Neuronal stem cell (in vitro differentiated cells): ENCODE measurements at regions not wholly inside any gene's neighbourhood (a gene's known extent, or its start where the extent isn't known, plus 50 kb on each side); places are given as distances from the start of the nearest gene placed in this dataset.

Source experiments
- DNase-seq: peaks from one replicate; pipeline ENCODE4 v3.0.0-alpha.2; 2013; ENCODE audit warnings: low spot score
- H2AFZ ChIP-seq: one replicate; pipeline ENCODE4 v1.6.1; 2013; ENCODE audit warnings: mild to moderate bottlenecking, low read length, inconsistent platforms
- H2AK5ac ChIP-seq: 2 replicates; pipeline ENCODE4 v1.6.1; 2013; ENCODE audit warnings: low read depth, mild to moderate bottlenecking, inconsistent platforms, low read length, moderate library complexity, mixed read lengths
- H2BK120ac ChIP-seq: 2 replicates; pipeline ENCODE4 v1.6.1; 2013; ENCODE audit warnings: low read depth, mild to moderate bottlenecking, inconsistent platforms, low read length, moderate library complexity, mixed read lengths
- H2BK12ac ChIP-seq: one replicate; pipeline ENCODE4 v1.6.1; 2013; ENCODE audit warnings: low read length, inconsistent platforms
- H2BK15ac ChIP-seq: 2 replicates; pipeline ENCODE4 v1.6.1; 2013; ENCODE audit warnings: mild to moderate bottlenecking, low read length, inconsistent platforms, mixed read lengths
- H2BK5ac ChIP-seq: one replicate; pipeline ENCODE4 v1.6.1; 2013; ENCODE audit warnings: inconsistent platforms, mild to moderate bottlenecking, low read length, moderate library complexity
- H3K14ac ChIP-seq: one replicate; pipeline ENCODE4 v1.6.1; 2013; ENCODE audit warnings: low read length, inconsistent platforms
- H3K18ac ChIP-seq: 2 replicates; pipeline ENCODE4 v1.6.1; 2013; ENCODE audit warnings: low read length, inconsistent platforms
- H3K23ac ChIP-seq: 2 replicates; pipeline ENCODE4 v1.6.1; 2013; ENCODE audit warnings: low read depth, mild to moderate bottlenecking, mixed read lengths, low read length, inconsistent platforms; ENCODE audit not compliant: poor library complexity
- H3K27ac ChIP-seq: replicated peaks from 3 replicates; pipeline ENCODE4 v1.5.1; 2013; ENCODE audit warnings: low read length, inconsistent platforms
- H3K27me3 ChIP-seq, 3 experiments: 2 replicates each; pipeline ENCODE4 v1.6.1; 2013; ENCODE audit warnings: low read length in 3 of 3, mild to moderate bottlenecking in 2 of 3, inconsistent platforms in 1 of 3, low read depth in 1 of 3, mixed read lengths in 1 of 3, moderate library complexity in 1 of 3; ENCODE audit not compliant: control insufficient read depth in 3 of 3, insufficient read depth in 3 of 3
- H3K36me3 ChIP-seq, 2 donors: replicated peaks in 1 of 2; 2 replicates each; pipeline ENCODE4 v1.6.1; 2013; ENCODE audit warnings: low read length in 2 of 2; ENCODE audit not compliant: control insufficient read depth in 2 of 2, insufficient read depth in 2 of 2
- H3K4ac ChIP-seq: 2 replicates; pipeline ENCODE4 v1.6.1; 2013; ENCODE audit warnings: inconsistent platforms, mild to moderate bottlenecking, low read length, moderate library complexity
- H3K4me1 ChIP-seq, 2 donors: 1 replicate in 1 of 2; 2 replicates in 1 of 2; pipeline ENCODE4 v1.6.1; 2013; ENCODE audit warnings: low read length in 2 of 2, low read depth in 1 of 2; ENCODE audit not compliant: control insufficient read depth in 2 of 2, insufficient read depth in 1 of 2
- H3K4me2 ChIP-seq: one replicate; pipeline ENCODE4 v1.6.1; 2013; ENCODE audit warnings: mild to moderate bottlenecking, low read length, inconsistent platforms; ENCODE audit not compliant: insufficient read depth, poor library complexity, severe bottlenecking
- H3K4me3 ChIP-seq, 2 donors: 2 replicates each; pipeline ENCODE4 v1.5.1; 2013; ENCODE audit warnings: low read length in 2 of 2, mild to moderate bottlenecking in 2 of 2, inconsistent platforms in 1 of 2, moderate library complexity in 1 of 2
- H3K79me1 ChIP-seq: one replicate; pipeline ENCODE4 v1.6.1; 2013; ENCODE audit warnings: low read depth, mild to moderate bottlenecking, inconsistent platforms, low read length, moderate library complexity
- H3K9ac ChIP-seq: one replicate; pipeline ENCODE4 v1.6.1; 2013; ENCODE audit warnings: mild to moderate bottlenecking, low read depth, low read length, inconsistent platforms; ENCODE audit not compliant: poor library complexity
- H3K9me3 ChIP-seq, 2 donors: replicated peaks in 1 of 2; 2 replicates each; pipeline versions ENCODE3 to v1.6.1; 2013; ENCODE audit warnings: low read length in 2 of 2, mild to moderate bottlenecking in 2 of 2, inconsistent platforms in 1 of 2, low read depth in 1 of 2, mixed read lengths in 1 of 2, moderate library complexity in 1 of 2; ENCODE audit not compliant: control insufficient read depth in 2 of 2, insufficient read depth in 1 of 2
- H4K8ac ChIP-seq: one replicate; pipeline ENCODE4 v1.6.1; 2013; ENCODE audit warnings: low read depth, mild to moderate bottlenecking, inconsistent platforms, low read length, moderate library complexity
- H4K91ac ChIP-seq: one replicate; pipeline ENCODE4 v1.6.1; 2013; ENCODE audit warnings: low read length, low read depth, mild to moderate bottlenecking, inconsistent platforms; ENCODE audit not compliant: poor library complexity
- WGBS, 2 donors: extraction: QIAGEN DNeasy Blood & Tissue Kit; methylation state at CpG; one replicate each; pipeline ENCODE4 v1.1.7; 2013; ENCODE audit warnings: missing lambda C conversion rate in 2 of 2, mixed read lengths in 1 of 2; ENCODE audit not compliant: insufficient read length in 2 of 2, insufficient replicate concordance in 1 of 2; ENCODE audit errors: extremely low coverage in 2 of 2; 5-methylcytosine and 5-hydroxymethylcytosine counted together

GRCh38 chr9:13898957-13899356, 415.0 kb downstream of the NFIB start:
- no peaks in the 10 kb centered on the region for H3K79me1 ChIP-seq
- H3K18ac ChIP-seq, result no peak overlapping the region
- no peak overlapping the region for H2BK120ac ChIP-seq
- H3K4me1 ChIP-seq, result peaks cover 2 to 26% of the 10 kb centered on the region in 2 donors
- no peak overlapping the region for H3K23ac ChIP-seq
- no peak overlapping the region for H3K4ac ChIP-seq
- peak overlapping the region; percentile 9 for H2AFZ ChIP-seq
- no peak overlapping the region for H3K4me2 ChIP-seq
- no peaks in the 10 kb centered on the region for H3K9me3 ChIP-seq
- H4K91ac ChIP-seq, result no peak overlapping the region
- H3K36me3 ChIP-seq, result no peaks in the 10 kb centered on the region
- H3K14ac ChIP-seq, result no peak overlapping the region
- H2BK12ac ChIP-seq, result no peak overlapping the region
- no peak overlapping the region for H2BK15ac ChIP-seq
- no peak overlapping the region for H4K8ac ChIP-seq
- no peak overlapping the region for H2AK5ac ChIP-seq
- no peak overlapping the region for H2BK5ac ChIP-seq
- WGBS, 2 donors, result no CpG with 5 or more reads among the region's 2 CpGs
- DNase-seq, result no peak
- H3K4me3 ChIP-seq, result no peak overlapping the region
- H3K9ac ChIP-seq, result no peak overlapping the region
- H3K27ac ChIP-seq, result no peak overlapping the region
- H3K27me3 ChIP-seq, result no peaks in the 10 kb centered on the region

GRCh38 chr9:13896922-13897835, 416.8 kb downstream of the NFIB start:
- Histone ChIP-seq H3K18ac (no peak overlapping the region), H3K27me3 (no peaks in the 10 kb centered on the region), H2BK5ac (no peak overlapping the region), H3K9me3 (no peaks in the 10 kb centered on the region), H3K4me2 (no peak overlapping the region), H3K36me3 (no peaks in the 10 kb centered on the region), H3K27ac (no peak overlapping the region), H3K14ac (no peak overlapping the region), H2AFZ (no peak overlapping the region), H4K8ac (no peak overlapping the region), H3K9ac (no peak overlapping the region), H2BK120ac (no peak overlapping the region), H3K79me1 (no peaks in the 10 kb centered on the region), H2BK15ac (no peak overlapping the region), H2BK12ac (no peak overlapping the region), H3K23ac (no peak overlapping the region), H3K4ac (no peak overlapping the region), H3K4me1 (peaks cover 2 to 26% of the 10 kb centered on the region in 2 donors), H2AK5ac (no peak overlapping the region), H3K4me3 (no peak overlapping the region), H4K91ac (no peak overlapping the region)
- no peak for DNase-seq
- no CpG with 5 or more reads among the region's 8 CpGs for WGBS, 2 donors

DNA sequence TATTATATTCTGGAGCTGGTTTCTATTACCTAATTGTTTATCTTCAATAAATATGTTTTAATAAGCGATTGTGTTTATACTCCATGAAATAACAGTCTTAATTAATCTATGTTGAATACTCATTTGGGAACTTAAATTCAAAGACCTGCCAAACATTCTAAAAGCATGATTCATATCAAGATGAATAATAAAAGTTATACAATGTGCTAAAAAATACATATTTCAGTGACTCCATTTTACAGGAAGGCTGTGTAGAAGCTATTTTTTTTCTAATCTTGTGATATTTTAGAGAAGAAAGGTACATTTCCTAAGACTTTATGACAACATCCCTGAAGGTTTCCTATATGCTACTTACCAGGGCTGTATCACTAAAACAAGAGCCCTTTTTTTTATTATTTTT, 417.9 kb downstream of the NFIB start:
- Histone ChIP-seq H3K36me3 (no peaks in the 10 kb centered on the region), H2BK12ac (no peak overlapping the region), H4K8ac (no peak overlapping the region), H3K4me2 (no peak overlapping the region), H3K27me3 (no peaks in the 10 kb centered on the region), H2BK15ac (no peak overlapping the region), H4K91ac (no peak overlapping the region), H2BK120ac (no peak overlapping the region), H2BK5ac (no peak overlapping the region), H3K18ac (no peak overlapping the region), H3K23ac (no peak overlapping the region), H3K4me1 (peaks cover 2 to 25% of the 10 kb centered on the region in 2 donors), H3K14ac (no peak overlapping the region), H2AK5ac (no peak overlapping the region), H3K4ac (no peak overlapping the region), H3K79me1 (no peaks in the 10 kb centered on the region), H3K9ac (no peak overlapping the region), H3K9me3 (no peaks in the 10 kb centered on the region), H2AFZ (no peak overlapping the region), H3K27ac (no peak overlapping the region), H3K4me3 (no peak overlapping the region)
- DNase-seq, result no peak
- no CpG with 5 or more reads among the region's 1 CpG for WGBS, 2 donors

DNA sequence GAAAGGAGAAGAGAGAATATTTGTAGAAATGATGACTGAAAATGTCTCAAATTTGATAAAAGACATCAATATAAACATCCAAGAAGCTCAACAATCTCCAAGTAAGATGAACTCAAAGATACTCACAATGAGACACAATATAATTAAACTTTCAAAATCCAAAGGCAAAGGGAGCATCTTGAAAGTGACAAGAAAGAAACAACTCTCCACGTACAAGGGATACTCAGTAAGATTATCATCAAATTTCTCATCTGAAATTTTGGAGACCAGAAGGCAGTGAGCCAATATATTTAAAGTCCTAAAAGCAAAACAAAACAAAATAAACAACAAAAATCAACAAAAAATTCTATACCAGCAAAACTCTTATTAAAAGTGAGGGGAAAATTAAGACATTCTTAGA, 428.7 kb downstream of the NFIB start:
- Histone ChIP-seq H4K8ac (no peak overlapping the region), H4K91ac (no peak overlapping the region), H3K36me3 (no peaks in the 10 kb centered on the region), H3K9me3 (peaks cover 0 to 15% of the 10 kb centered on the region in 2 donors), H3K79me1 (no peaks in the 10 kb centered on the region), H3K4me1 (no peaks in the 10 kb centered on the region), H3K27ac (no peak overlapping the region), H3K14ac (no peak overlapping the region), H3K4me3 (no peak overlapping the region), H2BK5ac (no peak overlapping the region), H3K9ac (no peak overlapping the region), H3K18ac (no peak overlapping the region), H3K4ac (no peak overlapping the region), H2BK12ac (no peak overlapping the region), H2AFZ (no peak overlapping the region), H3K23ac (no peak overlapping the region), H3K4me2 (no peak overlapping the region), H2AK5ac (no peak overlapping the region), H3K27me3 (no peaks in the 10 kb centered on the region), H2BK120ac (no peak overlapping the region), H2BK15ac (no peak overlapping the region)
- WGBS, 2 donors, result no CpG with 5 or more reads among the region's 1 CpG
- DNase-seq, result no peak
